RCC 7860 (cell line): ENCODE measurements at regions not wholly inside any gene's neighbourhood (a gene's known extent, or its start where the extent isn't known, plus 50 kb on each side); places are given as distances from the start of the nearest gene placed in this dataset.

ENCODE experiments used
- DNase-seq: peaks from one replicate; pipeline ENCODE4 v3.0.0-alpha.2; 2015; ENCODE audit warnings: low spot score
- FAIRE-seq: peaks from 2 replicates; lab custom pipeline; 2012; peaks lifted over from hg19 to GRCh38; lab: Jason Lieb, UNC

GRCh38 chr9:113776194-113776593 lies 99.9 kb upstream of the ZNF618 start:
- FAIRE-seq: no peak

GRCh38 chr9:113781381-113781780 lies 94.7 kb upstream of the ZNF618 start:
- DNase-seq: no peak
- FAIRE-seq: no peak

More at GRCh38 chr9:113776194-113776593, 99.9 kb upstream of the ZNF618 start:
- no peak for DNase-seq

GRCh38 chr9:113781896-113782295 lies 94.2 kb upstream of the ZNF618 start:
- FAIRE-seq (no peak), DNase-seq (no peak)

- DNase-seq: no peak
- FAIRE-seq: no peak
Observed at GRCh38 chr9:113783475-113783874, 92.6 kb upstream of the ZNF618 start.

GRCh38 chr9:113785334-113785733 lies 90.8 kb upstream of the ZNF618 start:
- FAIRE-seq: no peak
- no peak for DNase-seq

GRCh38 chr9:113786071-113786470 lies 90.0 kb upstream of the ZNF618 start:
- FAIRE-seq (no peak), DNase-seq (no peak)

- no peak for FAIRE-seq
- DNase-seq: no peak
Observed at GRCh38 chr9:113787871-113788270, 88.2 kb upstream of the ZNF618 start.

- no peak for DNase-seq
- FAIRE-seq: no peak
Observed at GRCh38 chr9:113788616-113789330, 87.3 kb upstream of the ZNF618 start.

- FAIRE-seq: no peak
- DNase-seq: no peak
Observed at GRCh38 chr9:113790093-113790492, 86.0 kb upstream of the ZNF618 start.

- FAIRE-seq (no peak), DNase-seq (no peak)
Observed at GRCh38 chr9:113793558-113793957, 82.6 kb upstream of the ZNF618 start.

GRCh38 chr9:113794721-113795120 lies 81.4 kb upstream of the ZNF618 start:
- DNase-seq (no peak), FAIRE-seq (no peak)

- DNase-seq: no peak
Observed at GRCh38 chr9:113795811-113796392, 80.2 kb upstream of the ZNF618 start.

GRCh38 chr9:113796646-113797426 lies 79.3 kb upstream of the ZNF618 start:
- DNase-seq (no peak), FAIRE-seq (no peak)

More at GRCh38 chr9:113795811-113796392, 80.2 kb upstream of the ZNF618 start:
- FAIRE-seq: no peak

GRCh38 chr9:113798062-113799030 lies 77.8 kb upstream of the ZNF618 start:
- DNase-seq (no peak), FAIRE-seq (no peak)

- no peak for FAIRE-seq
- no peak for DNase-seq
Observed at GRCh38 chr9:113800276-113800675, 75.8 kb upstream of the ZNF618 start.

- FAIRE-seq: no peak
Observed at GRCh38 chr9:113803811-113804589, 72.1 kb upstream of the ZNF618 start.

GRCh38 chr9:113805486-113806132 lies 70.5 kb upstream of the ZNF618 start:
- no peak for DNase-seq
- FAIRE-seq: no peak

More at GRCh38 chr9:113803811-113804589, 72.1 kb upstream of the ZNF618 start:
- no peak for DNase-seq

- no peak for FAIRE-seq
Observed at GRCh38 chr9:113807173-113808061, 68.7 kb upstream of the ZNF618 start.

More at GRCh38 chr9:113807173-113808061, 68.7 kb upstream of the ZNF618 start:
- peak; percentile 43 for DNase-seq
